ENCODE measurements at regions not wholly inside any gene's neighbourhood (a gene's known extent, or its start where the extent isn't known, plus 50 kb on each side); places are given as distances from the start of the nearest gene placed in this dataset.

DNA sequence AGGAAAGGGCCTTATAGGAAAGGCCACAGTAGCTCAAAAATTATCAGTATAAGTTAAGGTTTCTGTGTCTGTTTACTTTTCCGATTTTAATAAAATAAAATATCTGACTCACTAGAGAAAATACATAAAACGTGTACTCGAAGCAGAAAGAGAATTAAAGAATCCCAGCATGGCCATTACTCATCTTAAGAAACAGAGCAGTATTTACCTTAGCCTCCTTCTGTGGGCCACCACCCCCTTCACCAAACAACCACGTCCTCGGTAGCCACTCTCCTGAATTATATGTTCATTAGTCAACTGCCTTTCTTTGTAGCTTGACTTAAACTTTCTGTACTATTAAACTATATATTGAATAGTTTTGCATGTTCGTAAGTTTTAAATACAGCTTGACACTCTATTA lies 72.2 kb upstream of the SPTLC3 start:
- DNase-seq (ENCODE audit: low read depth, low spot score) (no peak), FAIRE-seq (no peak)
- no peaks in the 10 kb centered on the region for H3K79me2 ChIP-seq (ENCODE audit: control insufficient read depth, insufficient read depth, low read length)
- H4K20me1 ChIP-seq (replicated peaks; ENCODE audit: control insufficient read depth, extremely low read depth, insufficient read depth, low read length): no peaks in the 10 kb centered on the region
- dilution Hi-C loops (cut with MboI; ENCODE audit: extremely low pct_ligation_motif_present, low sequenced_read_pairs): no loop called here
- no peak overlapping the region for H3K27ac ChIP-seq (ENCODE audit: insufficient read depth, low read depth, low read length)
- H3K27me3 ChIP-seq (ENCODE audit: control insufficient read depth in 2 of 2, insufficient read depth in 2 of 2, low read length in 2 of 2): no peaks in the 10 kb centered on the region
- ChIA-PET CTCF (interaction anchor here (1.4 to 1.7 kb wide), 2 partner anchors 30 to 34 kb away, joined by 3 read pairs; no protein-coding TSS in a partner anchor), POLR2A (no interaction called here)
- intact Hi-C loops (cut with micrococcal nuclease): no loop called here
- H3K9me3 ChIP-seq (replicated peaks; ENCODE audit: control insufficient read depth, insufficient read depth, low read length): no peaks in the 10 kb centered on the region
- H3K4me3 ChIP-seq (replicated peaks in 1 of 3; ENCODE audit: insufficient read depth in 1 of 3, low read depth in 1 of 3, low read length in 3 of 3): no peak overlapping the region
- TF ChIP-seq MYC (IDR thresholded peaks at IDR 0.05; ENCODE audit: low read depth, low read length) (no peak), GATA2 (IDR thresholded peaks at IDR 0.05; ENCODE audit: insufficient read depth, insufficient read length, low read depth, low read length) (no peak), POLR2A (IDR thresholded peaks at IDR 0.05; ENCODE audit: low read depth, low read length) (no peak), FOS (IDR thresholded peaks at IDR 0.05; ENCODE audit: borderline replicate concordance, insufficient read depth, low read length) (no peak), POLR2AphosphoS5 (IDR thresholded peaks at IDR 0.05; ENCODE audit: insufficient read depth, low read depth, low read length) (no peak), EZH2 (IDR thresholded peaks at IDR 0.05; ENCODE audit: borderline replicate concordance, low read depth, low read length, severe bottlenecking) (no peak), JUN (IDR thresholded peaks at IDR 0.05; ENCODE audit: borderline replicate concordance, insufficient read depth, insufficient read length, low read depth) (no peak)
- TF ChIP-seq, protein P1, sequence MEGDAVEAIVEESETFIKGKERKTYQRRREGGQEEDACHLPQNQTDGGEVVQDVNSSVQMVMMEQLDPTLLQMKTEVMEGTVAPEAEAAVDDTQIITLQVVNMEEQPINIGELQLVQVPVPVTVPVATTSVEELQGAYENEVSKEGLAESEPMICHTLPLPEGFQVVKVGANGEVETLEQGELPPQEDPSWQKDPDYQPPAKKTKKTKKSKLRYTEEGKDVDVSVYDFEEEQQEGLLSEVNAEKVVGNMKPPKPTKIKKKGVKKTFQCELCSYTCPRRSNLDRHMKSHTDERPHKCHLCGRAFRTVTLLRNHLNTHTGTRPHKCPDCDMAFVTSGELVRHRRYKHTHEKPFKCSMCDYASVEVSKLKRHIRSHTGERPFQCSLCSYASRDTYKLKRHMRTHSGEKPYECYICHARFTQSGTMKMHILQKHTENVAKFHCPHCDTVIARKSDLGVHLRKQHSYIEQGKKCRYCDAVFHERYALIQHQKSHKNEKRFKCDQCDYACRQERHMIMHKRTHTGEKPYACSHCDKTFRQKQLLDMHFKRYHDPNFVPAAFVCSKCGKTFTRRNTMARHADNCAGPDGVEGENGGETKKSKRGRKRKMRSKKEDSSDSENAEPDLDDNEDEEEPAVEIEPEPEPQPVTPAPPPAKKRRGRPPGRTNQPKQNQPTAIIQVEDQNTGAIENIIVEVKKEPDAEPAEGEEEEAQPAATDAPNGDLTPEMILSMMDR (IDR thresholded peaks at IDR 0.05; ENCODE audit: extremely low read depth in 1 of 2, insufficient read depth in 1 of 2, low read depth in 1 of 2, low read length in 2 of 2): no peak
- TF ChIP-seq, protein P2, sequence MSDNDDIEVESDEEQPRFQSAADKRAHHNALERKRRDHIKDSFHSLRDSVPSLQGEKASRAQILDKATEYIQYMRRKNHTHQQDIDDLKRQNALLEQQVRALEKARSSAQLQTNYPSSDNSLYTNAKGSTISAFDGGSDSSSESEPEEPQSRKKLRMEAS (IDR thresholded peaks at IDR 0.05; ENCODE audit: insufficient read depth, insufficient read length): no peak
- H3K9me1 ChIP-seq (replicated peaks; ENCODE audit: control insufficient read depth, extremely low read depth, insufficient read depth, low read length): no peaks in the 10 kb centered on the region
- no peak overlapping the region for H3K4me2 ChIP-seq (ENCODE audit: insufficient read depth, low read length)
- no peak overlapping the region for H2AFZ ChIP-seq (ENCODE audit: low read depth, low read length)
- no TSS peak for BruUV-seq (replicated peaks)
- H3K9ac ChIP-seq (replicated peaks; ENCODE audit: extremely low read depth, insufficient read depth, low read length): no peak overlapping the region
- no peaks in the 10 kb centered on the region for H3K36me3 ChIP-seq (ENCODE audit: control insufficient read depth in 2 of 2, extremely low read depth in 1 of 2, insufficient read depth in 2 of 2, low read length in 2 of 2)
- H3K4me1 ChIP-seq (ENCODE audit: control insufficient read depth, extremely low read depth, insufficient read depth, low read length): peaks cover 6% of the 10 kb centered on the region
